NB4 (cell line): ENCODE measurements at regions not wholly inside any gene's neighbourhood (a gene's known extent, or its start where the extent isn't known, plus 50 kb on each side); places are given as distances from the start of the nearest gene placed in this dataset.

ENCODE experiments used
- POLR2A ChIP-seq: IDR thresholded peaks from 2 replicates; pipeline ENCODE4 v1.6.1; 2011; ENCODE audit warnings: mild to moderate bottlenecking; ENCODE audit not compliant: insufficient read length; ENCODE audit errors: extremely low read depth
- TF ChIP-seq, protein P1 (sequence below): IDR thresholded peaks from 2 replicates; pipeline ENCODE4 v1.6.1; 2011; ENCODE audit warnings: low read depth, low read length

DNA sequence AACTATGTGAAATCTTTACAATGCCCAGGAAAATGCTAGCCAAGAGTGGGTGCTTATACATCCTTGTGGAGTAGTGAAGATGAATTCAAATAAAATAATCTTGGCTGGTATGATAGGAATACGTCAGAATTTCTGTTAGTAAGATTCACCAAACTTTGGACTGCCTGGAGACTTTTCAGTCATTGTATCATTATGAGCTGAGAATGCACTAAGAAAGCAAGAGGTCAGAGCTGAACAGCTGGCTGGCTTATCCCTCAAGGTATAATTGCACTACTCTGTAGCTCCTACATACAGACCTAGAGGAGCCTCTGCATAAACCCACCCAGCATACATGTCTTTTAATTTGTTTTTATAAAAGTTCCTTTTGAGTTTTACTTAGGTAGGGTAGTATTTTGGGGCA is 568.5 kb upstream of the RIOK2 start:
- TF ChIP-seq, protein P1, sequence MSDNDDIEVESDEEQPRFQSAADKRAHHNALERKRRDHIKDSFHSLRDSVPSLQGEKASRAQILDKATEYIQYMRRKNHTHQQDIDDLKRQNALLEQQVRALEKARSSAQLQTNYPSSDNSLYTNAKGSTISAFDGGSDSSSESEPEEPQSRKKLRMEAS, result no peak
- no peak for TF ChIP-seq POLR2A
